SK-N-SH (cell line): ENCODE measurements at regions not wholly inside any gene's neighbourhood (a gene's known extent, or its start where the extent isn't known, plus 50 kb on each side); places are given as distances from the start of the nearest gene placed in this dataset.

Experiments used
- CTCF ChIA-PET: fragments of 300-600, 350-600 bp; formaldehyde crosslinking; extraction: SDS; loops from one replicate; lab custom pipeline; 2021; lab: Yijun Ruan, JAX
- POLR2A ChIA-PET: fragments of 350-600 bp; sonication (Branson Sonifier 250); formaldehyde crosslinking; extraction: SDS; loops from one replicate; lab custom pipeline; 2020; ENCODE audit warnings: antibody characterized with exemption, inconsistent platforms; lab: Yijun Ruan, JAX
- DNase-seq: peaks from one replicate; pipeline ENCODE4 v3.0.0; 2012
- H2AFZ ChIP-seq: fragments of 200-600 bp; sonication (generic); 2 replicates; pipeline ENCODE4 v1.8.1; 2016; ENCODE audit warnings: antibody characterized with exemption, mild to moderate bottlenecking, low read depth
- H3F3A ChIP-seq: fragments of 200-600 bp; sonication (generic); replicated peaks from 2 replicates; pipeline ENCODE3; 2016; ENCODE audit warnings: antibody characterized with exemption, mild to moderate bottlenecking; ENCODE audit not compliant: insufficient read depth
- H3K27ac ChIP-seq, 2 experiments: fragments of 200-500 bp in 1 of 2; fragments of 200-600 bp in 1 of 2; sonication (Bioruptor generic) in 1 of 2; sonication (generic), shearing (Covaris generic) in 1 of 2; 2 replicates each; pipeline versions ENCODE4 v1.5.1 to v1.6.1; 2014 to 2016; ENCODE audit warnings: low read depth in 2 of 2, inconsistent platforms in 1 of 2, low read length in 1 of 2, mild to moderate bottlenecking in 1 of 2, mixed read lengths in 1 of 2
- H3K27me3 ChIP-seq: fragments of 200-600 bp; sonication (generic), shearing (Covaris generic); 2 replicates; pipeline ENCODE4 v1.6.1; 2016; ENCODE audit warnings: mixed run types; ENCODE audit not compliant: insufficient read depth
- H3K36me3 ChIP-seq, 2 experiments: fragments of 200-500 bp in 1 of 2; fragments of 200-600 bp in 1 of 2; sonication (Bioruptor generic) in 1 of 2; sonication (generic) in 1 of 2; replicated peaks in 1 of 2; 2 replicates each; pipeline versions ENCODE3 to v1.5.1; 2014 to 2016; ENCODE audit warnings: low read length in 1 of 2, mild to moderate bottlenecking in 1 of 2; ENCODE audit not compliant: insufficient read depth in 2 of 2, control insufficient read depth in 1 of 2
- H3K4me1 ChIP-seq, 2 experiments: fragments of 200-500 bp in 1 of 2; fragments of 200-600 bp in 1 of 2; sonication (Bioruptor generic) in 1 of 2; sonication (generic), shearing (Covaris generic) in 1 of 2; 2 replicates each; pipeline versions ENCODE4 v1.5.1 to v1.6.1; 2014 to 2016; ENCODE audit warnings: low read depth in 1 of 2, low read length in 1 of 2, mixed run types in 1 of 2; ENCODE audit not compliant: insufficient read depth in 2 of 2, control insufficient read depth in 1 of 2
- H3K4me2 ChIP-seq: fragments of 200-600 bp; sonication (generic), shearing (Covaris generic); 2 replicates; pipeline ENCODE4 v1.6.1; 2017; ENCODE audit warnings: mixed run types
- H3K4me3 ChIP-seq, 2 experiments: fragments of 200-500 bp in 1 of 2; fragments of 200-600 bp in 1 of 2; sonication (Bioruptor generic) in 1 of 2; sonication (generic), shearing (Covaris generic) in 1 of 2; 2 replicates each; pipeline versions ENCODE4 v1.5.1 to v1.8.1; 2014 to 2016; ENCODE audit warnings: low read depth in 2 of 2, inconsistent platforms in 1 of 2, low read length in 1 of 2, mild to moderate bottlenecking in 1 of 2, mixed read lengths in 1 of 2, moderate library complexity in 1 of 2
- H3K79me2 ChIP-seq: fragments of 200-600 bp; sonication (generic); 2 replicates; pipeline ENCODE4 v1.8.1; 2017; ENCODE audit warnings: mild to moderate bottlenecking; ENCODE audit not compliant: insufficient read depth
- H3K9ac ChIP-seq: fragments of 200-600 bp; sonication (generic); 2 replicates; pipeline ENCODE4 v1.6.1; 2017; ENCODE audit warnings: mixed run types
- H3K9me2 ChIP-seq: fragments of 200-600 bp; sonication (generic); 2 replicates; pipeline ENCODE4 v1.6.1; 2017; ENCODE audit warnings: mixed run types
- H3K9me3 ChIP-seq: fragments of 200-600 bp; sonication (generic); 2 replicates; pipeline ENCODE4 v1.6.1; 2017; ENCODE audit warnings: mixed run types, mild to moderate bottlenecking, moderate library complexity
- H4K20me1 ChIP-seq: fragments of 200-600 bp; sonication (generic); 2 replicates; pipeline ENCODE4 v1.6.1; 2017; ENCODE audit warnings: mild to moderate bottlenecking, mixed run types; ENCODE audit not compliant: insufficient read depth
- ELF1 ChIP-seq: IDR thresholded peaks from 2 replicates; pipeline ENCODE4 v1.4.0; 2012
- EP300 ChIP-seq, 2 experiments: IDR thresholded peaks; 2 replicates each; pipeline versions ENCODE4 v1.4.0 to v1.6.1; 2012; ENCODE audit warnings: borderline replicate concordance in 1 of 2, low read depth in 1 of 2, low read length in 1 of 2
- FOXJ3 ChIP-seq: sonication (generic); formaldehyde crosslinking; IDR thresholded peaks from 2 replicates; pipeline ENCODE4 v1.5.1; 2020; ENCODE audit warnings: mild to moderate bottlenecking, missing genetic modification reagents
- FOXM1 ChIP-seq: IDR thresholded peaks from 2 replicates; pipeline ENCODE4 v1.4.0; 2012; ENCODE audit warnings: low read depth, mild to moderate bottlenecking
- JUND ChIP-seq: IDR thresholded peaks from 2 replicates; pipeline ENCODE4 v1.4.0; 2012
- RAD21 ChIP-seq: IDR thresholded peaks from 2 replicates; pipeline ENCODE4 v1.6.1; 2012; ENCODE audit warnings: mild to moderate bottlenecking, low read length
- RCOR1 ChIP-seq: fragments of 150-350 bp; IDR thresholded peaks from 2 replicates; pipeline ENCODE4 v1.6.1; 2017; ENCODE audit warnings: antibody characterized with exemption, low read length
- SIN3A ChIP-seq: IDR thresholded peaks from 2 replicates; pipeline ENCODE4 v1.6.1; 2012; ENCODE audit warnings: low read depth, mild to moderate bottlenecking, low read length, moderate library complexity, borderline replicate concordance
- TAF1 ChIP-seq: IDR thresholded peaks from 2 replicates; pipeline ENCODE4 v1.6.1; 2012; ENCODE audit warnings: low read depth, mild to moderate bottlenecking, low read length, moderate library complexity, borderline replicate concordance
- TEAD4 ChIP-seq: IDR thresholded peaks from 2 replicates; pipeline ENCODE4 v1.4.0; 2012; ENCODE audit warnings: mild to moderate bottlenecking, borderline replicate concordance; ENCODE audit not compliant: insufficient read depth
- WGBS: methylation state at CpG from one replicate; pipeline ENCODE4 v1.1.6; 2017; ENCODE audit warnings: low lambda C conversion rate; 5-methylcytosine and 5-hydroxymethylcytosine counted together
- TF ChIP-seq, protein P1 (sequence below): IDR thresholded peaks from 2 replicates; pipeline ENCODE4; 2012
- TF ChIP-seq, protein P2 (sequence below): IDR thresholded peaks from 2 replicates; pipeline ENCODE4 v1.4.0; 2012; ENCODE audit warnings: low read depth, borderline replicate concordance
- TF ChIP-seq, protein P3 (sequence below): IDR thresholded peaks from 2 replicates; pipeline ENCODE4 v1.6.1; 2012; ENCODE audit warnings: mild to moderate bottlenecking, low read depth, low read length, moderate library complexity
- TF ChIP-seq, protein P4 (sequence below): fragments of 150-350 bp; IDR thresholded peaks from 2 replicates; pipeline ENCODE4 v1.6.1; 2016; ENCODE audit warnings: mild to moderate bottlenecking, low read depth, low read length
- TF ChIP-seq, protein P5 (sequence below): fragments of 150-350 bp; IDR thresholded peaks from 2 replicates; pipeline ENCODE4 v1.6.1; 2017; ENCODE audit warnings: antibody characterized with exemption, low read length, low read depth, borderline replicate concordance

DNA sequence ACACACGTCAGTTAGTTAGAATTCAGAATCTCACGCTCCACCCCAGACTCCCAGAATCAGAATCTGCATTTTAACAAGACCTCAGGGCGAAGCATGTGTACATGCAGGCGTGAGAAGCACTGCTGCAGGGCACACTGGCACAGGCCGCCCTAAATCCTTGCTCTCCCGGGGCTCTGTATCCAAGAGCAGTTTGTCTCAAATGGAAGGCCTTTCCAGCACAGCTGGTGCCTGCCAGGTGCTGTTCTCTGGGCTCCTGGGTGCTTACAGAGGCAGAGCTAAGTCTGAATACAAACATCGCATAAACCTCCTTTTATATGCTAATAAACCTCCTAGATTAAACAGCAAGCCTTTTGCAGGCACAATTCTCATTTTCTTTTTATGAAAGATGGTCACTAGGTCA lies 119.1 kb upstream of the CD93 start:
- POLR2A ChIA-PET = no interaction called here
- no peak overlapping the region for H3K4me2 ChIP-seq
- CTCF ChIA-PET = no interaction called here
- no peaks in the 10 kb centered on the region for H3K9me3 ChIP-seq
- TF ChIP-seq, protein P1, sequence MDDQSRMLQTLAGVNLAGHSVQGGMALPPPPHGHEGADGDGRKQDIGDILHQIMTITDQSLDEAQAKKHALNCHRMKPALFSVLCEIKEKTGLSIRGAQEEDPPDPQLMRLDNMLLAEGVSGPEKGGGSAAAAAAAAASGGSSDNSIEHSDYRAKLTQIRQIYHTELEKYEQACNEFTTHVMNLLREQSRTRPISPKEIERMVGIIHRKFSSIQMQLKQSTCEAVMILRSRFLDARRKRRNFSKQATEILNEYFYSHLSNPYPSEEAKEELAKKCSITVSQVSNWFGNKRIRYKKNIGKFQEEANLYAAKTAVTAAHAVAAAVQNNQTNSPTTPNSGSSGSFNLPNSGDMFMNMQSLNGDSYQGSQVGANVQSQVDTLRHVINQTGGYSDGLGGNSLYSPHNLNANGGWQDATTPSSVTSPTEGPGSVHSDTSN = no peak
- TF ChIP-seq ELF1 (no peak), EP300 (IDR thresholded peaks at IDR 0.05; ENCODE audit: borderline replicate concordance in 1 of 2, low read depth in 1 of 2, low read length in 1 of 2) (no peak), RAD21 (no peak), TEAD4 (no peak), TAF1 (no peak), FOXJ3 (CRISPR knock-in tag) (no peak), FOXM1 (no peak)
- TF ChIP-seq, all 33 proteins: peak for 0
- no peak overlapping the region for H3K27ac ChIP-seq
- H3K36me3 ChIP-seq = no peaks in the 10 kb centered on the region
- 10% methylated on average over 7 of the region's 7 CpGs for WGBS
- no peaks in the 10 kb centered on the region for H3K4me1 ChIP-seq
- no peak overlapping the region for H3K4me3 ChIP-seq
- no peak overlapping the region for H3K9ac ChIP-seq
- no peak for DNase-seq
- no peaks in the 10 kb centered on the region for H3F3A ChIP-seq
- H3K27me3 ChIP-seq = peaks cover 75% of the 10 kb centered on the region
- H3K9me2 ChIP-seq = no peaks in the 10 kb centered on the region
- no peak overlapping the region for H2AFZ ChIP-seq
- H4K20me1 ChIP-seq = no peaks in the 10 kb centered on the region
- H3K79me2 ChIP-seq = no peaks in the 10 kb centered on the region

DNA sequence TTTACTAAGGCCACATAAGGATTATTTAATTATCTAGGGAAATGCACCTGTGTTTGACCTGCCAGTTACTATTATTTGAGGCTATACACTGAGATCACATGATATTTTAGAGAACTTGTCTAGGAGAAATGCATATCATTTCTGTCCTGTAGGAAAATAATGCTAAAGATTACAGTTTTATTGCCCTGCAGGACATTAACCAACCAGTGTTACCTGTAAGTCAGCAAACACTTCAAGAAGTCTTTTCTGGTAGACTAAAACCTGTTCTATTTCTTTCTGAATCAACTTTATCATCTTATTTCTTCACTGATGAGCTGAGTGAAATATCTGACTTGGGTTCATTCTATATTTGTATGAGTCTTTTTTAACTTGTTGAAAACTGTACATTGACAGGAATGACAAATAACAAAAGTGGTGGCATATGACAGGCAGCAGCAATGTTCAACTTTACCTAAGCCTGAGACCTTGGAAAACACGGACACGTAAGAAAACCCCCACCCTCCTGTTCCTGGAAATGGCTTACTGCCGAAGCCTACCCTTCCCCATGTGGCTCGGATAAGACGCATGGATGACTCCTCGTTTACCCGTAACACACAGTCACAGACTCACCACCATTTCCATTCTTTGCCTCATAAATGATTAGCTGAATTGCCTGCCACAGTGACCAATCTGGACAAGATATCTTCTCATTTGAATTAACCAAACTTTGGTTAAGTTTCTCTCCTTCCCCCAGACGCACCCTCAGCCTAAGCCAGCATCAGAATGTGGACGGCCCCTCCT lies 118.0 kb upstream of the CD93 start:
- POLR2A ChIA-PET = no interaction called here
- DNase-seq = no peak
- no peaks in the 10 kb centered on the region for H3F3A ChIP-seq
- no peaks in the 10 kb centered on the region for H3K9me3 ChIP-seq
- H4K20me1 ChIP-seq = no peaks in the 10 kb centered on the region
- no peak overlapping the region for H3K4me3 ChIP-seq
- CTCF ChIA-PET = no interaction called here
- 18% methylated on average over 7 of the region's 9 CpGs for WGBS
- no peak overlapping the region for H3K9ac ChIP-seq
- no peak overlapping the region for H3K4me2 ChIP-seq
- no peaks in the 10 kb centered on the region for H3K9me2 ChIP-seq
- no peaks in the 10 kb centered on the region for H3K79me2 ChIP-seq
- no peaks in the 10 kb centered on the region for H3K36me3 ChIP-seq
- TF ChIP-seq TAF1 = no peak
- no peak for TF ChIP-seq JUND
- TF ChIP-seq, protein P2, sequence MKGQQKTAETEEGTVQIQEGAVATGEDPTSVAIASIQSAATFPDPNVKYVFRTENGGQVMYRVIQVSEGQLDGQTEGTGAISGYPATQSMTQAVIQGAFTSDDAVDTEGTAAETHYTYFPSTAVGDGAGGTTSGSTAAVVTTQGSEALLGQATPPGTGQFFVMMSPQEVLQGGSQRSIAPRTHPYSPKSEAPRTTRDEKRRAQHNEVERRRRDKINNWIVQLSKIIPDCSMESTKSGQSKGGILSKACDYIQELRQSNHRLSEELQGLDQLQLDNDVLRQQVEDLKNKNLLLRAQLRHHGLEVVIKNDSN = no peak
- TF ChIP-seq, protein P3, sequence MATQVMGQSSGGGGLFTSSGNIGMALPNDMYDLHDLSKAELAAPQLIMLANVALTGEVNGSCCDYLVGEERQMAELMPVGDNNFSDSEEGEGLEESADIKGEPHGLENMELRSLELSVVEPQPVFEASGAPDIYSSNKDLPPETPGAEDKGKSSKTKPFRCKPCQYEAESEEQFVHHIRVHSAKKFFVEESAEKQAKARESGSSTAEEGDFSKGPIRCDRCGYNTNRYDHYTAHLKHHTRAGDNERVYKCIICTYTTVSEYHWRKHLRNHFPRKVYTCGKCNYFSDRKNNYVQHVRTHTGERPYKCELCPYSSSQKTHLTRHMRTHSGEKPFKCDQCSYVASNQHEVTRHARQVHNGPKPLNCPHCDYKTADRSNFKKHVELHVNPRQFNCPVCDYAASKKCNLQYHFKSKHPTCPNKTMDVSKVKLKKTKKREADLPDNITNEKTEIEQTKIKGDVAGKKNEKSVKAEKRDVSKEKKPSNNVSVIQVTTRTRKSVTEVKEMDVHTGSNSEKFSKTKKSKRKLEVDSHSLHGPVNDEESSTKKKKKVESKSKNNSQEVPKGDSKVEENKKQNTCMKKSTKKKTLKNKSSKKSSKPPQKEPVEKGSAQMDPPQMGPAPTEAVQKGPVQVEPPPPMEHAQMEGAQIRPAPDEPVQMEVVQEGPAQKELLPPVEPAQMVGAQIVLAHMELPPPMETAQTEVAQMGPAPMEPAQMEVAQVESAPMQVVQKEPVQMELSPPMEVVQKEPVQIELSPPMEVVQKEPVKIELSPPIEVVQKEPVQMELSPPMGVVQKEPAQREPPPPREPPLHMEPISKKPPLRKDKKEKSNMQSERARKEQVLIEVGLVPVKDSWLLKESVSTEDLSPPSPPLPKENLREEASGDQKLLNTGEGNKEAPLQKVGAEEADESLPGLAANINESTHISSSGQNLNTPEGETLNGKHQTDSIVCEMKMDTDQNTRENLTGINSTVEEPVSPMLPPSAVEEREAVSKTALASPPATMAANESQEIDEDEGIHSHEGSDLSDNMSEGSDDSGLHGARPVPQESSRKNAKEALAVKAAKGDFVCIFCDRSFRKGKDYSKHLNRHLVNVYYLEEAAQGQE = no peak
- TF ChIP-seq SIN3A = no peak
- TF ChIP-seq, protein P4, sequence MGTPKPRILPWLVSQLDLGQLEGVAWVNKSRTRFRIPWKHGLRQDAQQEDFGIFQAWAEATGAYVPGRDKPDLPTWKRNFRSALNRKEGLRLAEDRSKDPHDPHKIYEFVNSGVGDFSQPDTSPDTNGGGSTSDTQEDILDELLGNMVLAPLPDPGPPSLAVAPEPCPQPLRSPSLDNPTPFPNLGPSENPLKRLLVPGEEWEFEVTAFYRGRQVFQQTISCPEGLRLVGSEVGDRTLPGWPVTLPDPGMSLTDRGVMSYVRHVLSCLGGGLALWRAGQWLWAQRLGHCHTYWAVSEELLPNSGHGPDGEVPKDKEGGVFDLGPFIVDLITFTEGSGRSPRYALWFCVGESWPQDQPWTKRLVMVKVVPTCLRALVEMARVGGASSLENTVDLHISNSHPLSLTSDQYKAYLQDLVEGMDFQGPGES = no peak
- TF ChIP-seq RCOR1 = no peak
- no peak for TF ChIP-seq FOXM1
- TF ChIP-seq, protein P5, sequence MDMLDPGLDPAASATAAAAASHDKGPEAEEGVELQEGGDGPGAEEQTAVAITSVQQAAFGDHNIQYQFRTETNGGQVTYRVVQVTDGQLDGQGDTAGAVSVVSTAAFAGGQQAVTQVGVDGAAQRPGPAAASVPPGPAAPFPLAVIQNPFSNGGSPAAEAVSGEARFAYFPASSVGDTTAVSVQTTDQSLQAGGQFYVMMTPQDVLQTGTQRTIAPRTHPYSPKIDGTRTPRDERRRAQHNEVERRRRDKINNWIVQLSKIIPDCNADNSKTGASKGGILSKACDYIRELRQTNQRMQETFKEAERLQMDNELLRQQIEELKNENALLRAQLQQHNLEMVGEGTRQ = no peak
- H3K4me1 ChIP-seq = no peaks in the 10 kb centered on the region
- no peak overlapping the region for H3K27ac ChIP-seq
- H2AFZ ChIP-seq = no peak overlapping the region
- peaks cover 85% of the 10 kb centered on the region for H3K27me3 ChIP-seq
